GM18520 (cell line): ENCODE measurements at regions not wholly inside any gene's neighbourhood (a gene's known extent, or its start where the extent isn't known, plus 50 kb on each side); places are given as distances from the start of the nearest gene placed in this dataset.

Source experiments
- ATAC-seq: cut with Tn5 transposase; IDR thresholded peaks from one replicate; pipeline ENCODE4 v1.9.1; 2021; ENCODE audit not compliant: unreplicated experiment

- ATAC-seq: no peak
Observed at GRCh38 chrX:118167361-118167760, 50.8 kb upstream of the KLHL13 start.

GRCh38 chrX:118171356-118171755 is 54.7 kb upstream of the KLHL13 start:
- no peak for ATAC-seq

- ATAC-seq: no peak
Observed at GRCh38 chrX:118174516-118175098, 58.0 kb upstream of the KLHL13 start.

GRCh38 chrX:118177708-118178107 is 61.1 kb upstream of the KLHL13 start:
- no peak for ATAC-seq

- no peak for ATAC-seq
Observed at GRCh38 chrX:118178450-118178849, 61.8 kb upstream of the KLHL13 start.

- no peak for ATAC-seq
Observed at GRCh38 chrX:118179161-118179560, 62.6 kb upstream of the KLHL13 start.

- no peak for ATAC-seq
Observed at GRCh38 chrX:118179718-118180117, 63.1 kb upstream of the KLHL13 start.

GRCh38 chrX:118181030-118181429 is 64.4 kb upstream of the KLHL13 start:
- ATAC-seq: no peak

GRCh38 chrX:118182025-118182424 is 65.4 kb upstream of the KLHL13 start:
- ATAC-seq: no peak

- ATAC-seq: no peak
Observed at GRCh38 chrX:118182681-118183080, 66.1 kb upstream of the KLHL13 start.

GRCh38 chrX:118183606-118184005 is 67.0 kb upstream of the KLHL13 start:
- no peak for ATAC-seq

- no peak for ATAC-seq
Observed at GRCh38 chrX:118187100-118187499, 70.5 kb upstream of the KLHL13 start.

- ATAC-seq: no peak
Observed at GRCh38 chrX:118189000-118189399, 72.4 kb upstream of the KLHL13 start.

GRCh38 chrX:118189628-118190027 is 73.0 kb upstream of the KLHL13 start:
- no peak for ATAC-seq

- ATAC-seq: no peak
Observed at GRCh38 chrX:118197730-118198129, 81.1 kb upstream of the KLHL13 start.

- ATAC-seq: no peak
Observed at GRCh38 chrX:118198577-118198976, 82.0 kb upstream of the KLHL13 start.

GRCh38 chrX:118199997-118200396 is 83.4 kb upstream of the KLHL13 start:
- no peak for ATAC-seq

- no peak for ATAC-seq
Observed at GRCh38 chrX:118205421-118206395, 89.1 kb upstream of the KLHL13 start.

- ATAC-seq: no peak
Observed at GRCh38 chrX:118207831-118208453, 91.3 kb upstream of the KLHL13 start.

GRCh38 chrX:118208481-118208880 is 91.9 kb upstream of the KLHL13 start:
- ATAC-seq: no peak

GRCh38 chrX:118211891-118212816 is 95.5 kb upstream of the KLHL13 start:
- ATAC-seq: peak; percentile 9
